Esophagus muscularis mucosa (tissue), 3 donors: ENCODE measurements at regions not wholly inside any gene's neighbourhood (a gene's known extent, or its start where the extent isn't known, plus 50 kb on each side); places are given as distances from the start of the nearest gene placed in this dataset.

ENCODE experiments used
- POLR2A ChIP-seq: fragments of 450-650 bp; IDR thresholded peaks from one replicate; pipeline ENCODE4 v1.6.1; 2017; ENCODE audit warnings: antibody characterized with exemption, moderate library complexity, mild to moderate bottlenecking, low read depth
- TF ChIP-seq, protein P1 (sequence below), 3 experiments: fragments of 200-600 bp in 2 of 3; fragments of 450-650 bp in 1 of 3; sonication (generic) in 2 of 3; IDR thresholded peaks; one replicate each; pipeline ENCODE4 v1.5.1; 2017 to 2019; ENCODE audit warnings: antibody characterized with exemption in 3 of 3, mild to moderate bottlenecking in 2 of 3, moderate library complexity in 1 of 3

GRCh38 chr6:2552526-2553154 is 198.1 kb downstream of the MYLK4 start:
- TF ChIP-seq POLR2A: no peak
- TF ChIP-seq, protein P1, sequence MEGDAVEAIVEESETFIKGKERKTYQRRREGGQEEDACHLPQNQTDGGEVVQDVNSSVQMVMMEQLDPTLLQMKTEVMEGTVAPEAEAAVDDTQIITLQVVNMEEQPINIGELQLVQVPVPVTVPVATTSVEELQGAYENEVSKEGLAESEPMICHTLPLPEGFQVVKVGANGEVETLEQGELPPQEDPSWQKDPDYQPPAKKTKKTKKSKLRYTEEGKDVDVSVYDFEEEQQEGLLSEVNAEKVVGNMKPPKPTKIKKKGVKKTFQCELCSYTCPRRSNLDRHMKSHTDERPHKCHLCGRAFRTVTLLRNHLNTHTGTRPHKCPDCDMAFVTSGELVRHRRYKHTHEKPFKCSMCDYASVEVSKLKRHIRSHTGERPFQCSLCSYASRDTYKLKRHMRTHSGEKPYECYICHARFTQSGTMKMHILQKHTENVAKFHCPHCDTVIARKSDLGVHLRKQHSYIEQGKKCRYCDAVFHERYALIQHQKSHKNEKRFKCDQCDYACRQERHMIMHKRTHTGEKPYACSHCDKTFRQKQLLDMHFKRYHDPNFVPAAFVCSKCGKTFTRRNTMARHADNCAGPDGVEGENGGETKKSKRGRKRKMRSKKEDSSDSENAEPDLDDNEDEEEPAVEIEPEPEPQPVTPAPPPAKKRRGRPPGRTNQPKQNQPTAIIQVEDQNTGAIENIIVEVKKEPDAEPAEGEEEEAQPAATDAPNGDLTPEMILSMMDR (IDR thresholded peaks at IDR 0.05): no peak
